ENCODE measurements at regions not wholly inside any gene's neighbourhood (a gene's known extent, or its start where the extent isn't known, plus 50 kb on each side); places are given as distances from the start of the nearest gene placed in this dataset.

GRCh38 chr16:55100100-55100499 is 169.4 kb downstream of the IRX5 start:
- no peaks in the 10 kb centered on the region for H3K79me2 ChIP-seq (ENCODE audit: control insufficient read depth, insufficient read depth, low read length)
- no peak for FAIRE-seq
- no peak overlapping the region for H3K4me3 ChIP-seq (replicated peaks in 1 of 3; ENCODE audit: insufficient read depth in 1 of 3, low read depth in 1 of 3, low read length in 3 of 3)
- no peaks in the 10 kb centered on the region for H3K36me3 ChIP-seq (ENCODE audit: control insufficient read depth in 2 of 2, extremely low read depth in 1 of 2, insufficient read depth in 2 of 2, low read length in 2 of 2)
- ChIA-PET CTCF (no interaction called here), POLR2A (no interaction called here)
- no peaks in the 10 kb centered on the region for H3K9me1 ChIP-seq (replicated peaks; ENCODE audit: control insufficient read depth, extremely low read depth, insufficient read depth, low read length)
- TF ChIP-seq POLR2AphosphoS5 (IDR thresholded peaks at IDR 0.05; ENCODE audit: insufficient read depth, low read depth, low read length) (no peak), MYC (IDR thresholded peaks at IDR 0.05; ENCODE audit: low read depth, low read length) (no peak), EZH2 (IDR thresholded peaks at IDR 0.05; ENCODE audit: borderline replicate concordance, low read depth, low read length, severe bottlenecking) (no peak), GATA2 (IDR thresholded peaks at IDR 0.05; ENCODE audit: insufficient read depth, insufficient read length, low read depth, low read length) (no peak), FOS (IDR thresholded peaks at IDR 0.05; ENCODE audit: borderline replicate concordance, insufficient read depth, low read length) (no peak)
- intact Hi-C loops (cut with micrococcal nuclease) (no loop called here), dilution Hi-C loops (cut with MboI; ENCODE audit: extremely low pct_ligation_motif_present, low sequenced_read_pairs) (no loop called here)
- H3K4me1 ChIP-seq (ENCODE audit: control insufficient read depth, extremely low read depth, insufficient read depth, low read length), result no peaks in the 10 kb centered on the region
- H3K27ac ChIP-seq (ENCODE audit: insufficient read depth, low read depth, low read length), result no peak overlapping the region
- no peaks in the 10 kb centered on the region for H3K9me3 ChIP-seq (replicated peaks; ENCODE audit: control insufficient read depth, insufficient read depth, low read length)
- H2AFZ ChIP-seq (ENCODE audit: low read depth, low read length), result no peak overlapping the region
- no peaks in the 10 kb centered on the region for H3K27me3 ChIP-seq (ENCODE audit: control insufficient read depth in 2 of 2, insufficient read depth in 2 of 2, low read length in 2 of 2)
- no peaks in the 10 kb centered on the region for H4K20me1 ChIP-seq (replicated peaks; ENCODE audit: control insufficient read depth, extremely low read depth, insufficient read depth, low read length)
- H3K4me2 ChIP-seq (ENCODE audit: insufficient read depth, low read length), result no peak overlapping the region
- no peak overlapping the region for H3K9ac ChIP-seq (replicated peaks; ENCODE audit: extremely low read depth, insufficient read depth, low read length)
- BruUV-seq (replicated peaks), result no TSS peak
- DNase-seq (ENCODE audit: low read depth, low spot score), result no peak

DNA sequence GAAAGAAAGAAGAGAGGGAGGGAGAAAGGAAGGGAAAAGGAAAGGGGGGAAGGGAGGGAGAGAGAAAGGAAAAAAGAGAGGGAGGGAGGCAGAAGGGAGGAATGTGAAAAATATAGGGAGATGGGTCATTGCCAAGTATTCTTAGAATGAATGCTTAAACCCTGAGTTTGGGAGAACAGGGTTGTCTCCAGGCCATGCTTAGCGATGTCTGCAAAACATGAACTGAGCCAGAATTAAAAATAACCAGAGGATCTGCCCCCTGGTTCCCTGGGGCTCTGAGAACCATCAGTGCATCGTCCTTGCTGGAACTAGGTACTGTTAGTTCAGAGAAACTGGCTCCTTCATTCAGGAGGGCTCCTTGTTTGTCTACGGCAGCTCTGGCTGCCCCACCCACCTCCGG is 170.4 kb downstream of the IRX5 start:
- Histone ChIP-seq H3K4me2 (ENCODE audit: insufficient read depth, low read length) (no peak overlapping the region), H3K27ac (ENCODE audit: insufficient read depth, low read depth, low read length) (no peak overlapping the region), H2AFZ (ENCODE audit: low read depth, low read length) (no peak overlapping the region), H3K27me3 (ENCODE audit: control insufficient read depth in 2 of 2, insufficient read depth in 2 of 2, low read length in 2 of 2) (no peaks in the 10 kb centered on the region), H3K79me2 (ENCODE audit: control insufficient read depth, insufficient read depth, low read length) (no peaks in the 10 kb centered on the region), H3K9me1 (replicated peaks; ENCODE audit: control insufficient read depth, extremely low read depth, insufficient read depth, low read length) (no peaks in the 10 kb centered on the region), H4K20me1 (replicated peaks; ENCODE audit: control insufficient read depth, extremely low read depth, insufficient read depth, low read length) (no peaks in the 10 kb centered on the region), H3K4me3 (replicated peaks in 1 of 3; ENCODE audit: insufficient read depth in 1 of 3, low read depth in 1 of 3, low read length in 3 of 3) (no peak overlapping the region), H3K9me3 (replicated peaks; ENCODE audit: control insufficient read depth, insufficient read depth, low read length) (no peaks in the 10 kb centered on the region), H3K36me3 (ENCODE audit: control insufficient read depth in 2 of 2, extremely low read depth in 1 of 2, insufficient read depth in 2 of 2, low read length in 2 of 2) (no peaks in the 10 kb centered on the region), H3K4me1 (ENCODE audit: control insufficient read depth, extremely low read depth, insufficient read depth, low read length) (no peaks in the 10 kb centered on the region), H3K9ac (replicated peaks; ENCODE audit: extremely low read depth, insufficient read depth, low read length) (no peak overlapping the region)
- dilution Hi-C loops (cut with MboI; ENCODE audit: extremely low pct_ligation_motif_present, low sequenced_read_pairs) (no loop called here), intact Hi-C loops (cut with micrococcal nuclease) (no loop called here)
- CTCF ChIA-PET, result no interaction called here
- POLR2A ChIA-PET, result no interaction called here
- TF ChIP-seq GATA2 (IDR thresholded peaks at IDR 0.05; ENCODE audit: insufficient read depth, insufficient read length, low read depth, low read length), result no peak
- TF ChIP-seq POLR2A (IDR thresholded peaks at IDR 0.05; ENCODE audit: low read depth, low read length), result no peak
- no peak for TF ChIP-seq CTCF (IDR thresholded peaks at IDR 0.05; ENCODE audit: extremely low read depth in 1 of 2, insufficient read depth in 1 of 2, low read depth in 1 of 2, low read length in 2 of 2)
- no peak for TF ChIP-seq MYC (IDR thresholded peaks at IDR 0.05; ENCODE audit: low read depth, low read length)
- TF ChIP-seq JUN (IDR thresholded peaks at IDR 0.05; ENCODE audit: borderline replicate concordance, insufficient read depth, insufficient read length, low read depth), result no peak
- no peak for TF ChIP-seq POLR2AphosphoS5 (IDR thresholded peaks at IDR 0.05; ENCODE audit: insufficient read depth, low read depth, low read length)
- TF ChIP-seq EZH2 (IDR thresholded peaks at IDR 0.05; ENCODE audit: borderline replicate concordance, low read depth, low read length, severe bottlenecking), result no peak
- BruUV-seq (replicated peaks), result no TSS peak
- FAIRE-seq, result no peak
- no peak for DNase-seq (ENCODE audit: low read depth, low spot score)

Measured in endothelial cell of umbilical vein (primary cell).